Adipocyte (in vitro differentiated cells): ENCODE measurements at regions not wholly inside any gene's neighbourhood (a gene's known extent, or its start where the extent isn't known, plus 50 kb on each side); places are given as distances from the start of the nearest gene placed in this dataset.
A peak's percentile ranks its signal among the peaks of the same experiment; 100 is the strongest.
"Not testable (repeated sequence)": the region's sequence is repeated elsewhere in the genome, so short reads cannot be mapped to it uniquely, and the experiment has no call there.

Source experiments
- DNase-seq: peaks from one replicate; pipeline ENCODE4 v3.0.0-alpha.2; 2015; ENCODE audit warnings: low read depth
- H3K27me3 ChIP-seq: replicated peaks from 2 replicates; pipeline ENCODE4 v1.7.0; 2013; ENCODE audit warnings: mild to moderate bottlenecking, low read length, moderate library complexity; ENCODE audit not compliant: control insufficient read depth, insufficient read depth
- H3K36me3 ChIP-seq: 2 replicates; pipeline ENCODE4 v1.7.0; 2013; ENCODE audit warnings: low read length, mild to moderate bottlenecking, moderate library complexity; ENCODE audit not compliant: control insufficient read depth, insufficient read depth, severe bottlenecking
- H3K4me1 ChIP-seq: 2 replicates; pipeline ENCODE4 v1.7.0; 2013; ENCODE audit warnings: mild to moderate bottlenecking, low read length, moderate library complexity; ENCODE audit not compliant: control insufficient read depth, insufficient read depth
- H3K4me3 ChIP-seq: 2 replicates; pipeline ENCODE4 v1.7.0; 2013; ENCODE audit warnings: mild to moderate bottlenecking, low read length, moderate library complexity
- H3K9ac ChIP-seq: 2 replicates; pipeline ENCODE4 v1.7.0; 2013; ENCODE audit warnings: mild to moderate bottlenecking, low read length, moderate library complexity
- H3K9me3 ChIP-seq: 2 replicates; pipeline ENCODE4 v1.7.0; 2013; ENCODE audit warnings: mild to moderate bottlenecking, low read length, moderate library complexity; ENCODE audit not compliant: control insufficient read depth

DNA sequence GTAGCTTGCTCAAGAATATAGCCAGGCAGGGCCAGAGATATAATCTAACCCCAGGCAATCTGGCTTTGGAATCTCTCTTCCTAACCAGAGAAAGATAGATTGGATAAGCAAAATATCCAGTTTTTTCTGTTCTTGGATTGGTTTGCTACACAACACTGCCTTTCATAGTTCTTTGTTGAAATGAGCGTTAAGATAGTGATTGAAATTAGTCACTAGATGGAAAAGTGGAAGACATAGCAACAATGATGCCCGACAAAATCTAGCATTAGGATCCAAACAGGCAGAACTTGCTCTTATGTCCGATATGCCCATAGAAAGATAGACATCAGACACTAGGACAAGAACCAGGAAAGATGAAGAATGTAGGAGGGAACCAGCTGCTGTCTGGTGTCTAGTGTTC lies 77.3 kb upstream of the COL8A1 start:
- Histone ChIP-seq H3K27me3 (no peaks in the 10 kb centered on the region), H3K9me3 (peaks cover 3% of the 10 kb centered on the region), H3K9ac (no peak overlapping the region), H3K4me1 (peaks cover 14% of the 10 kb centered on the region), H3K36me3 (no peaks in the 10 kb centered on the region), H3K4me3 (no peak overlapping the region)
- DNase-seq: no peak

- H3K9me3 ChIP-seq: no peaks in the 10 kb centered on the region
- H3K9ac ChIP-seq: no peak overlapping the region
- peaks cover 18% of the 10 kb centered on the region for H3K4me1 ChIP-seq
- H3K27me3 ChIP-seq: no peaks in the 10 kb centered on the region
- H3K4me3 ChIP-seq: no peak overlapping the region
- DNase-seq: peak; percentile 74
- no peaks in the 10 kb centered on the region for H3K36me3 ChIP-seq
Observed at GRCh38 chr3:99559196-99559595, 79.2 kb upstream of the COL8A1 start.

DNA sequence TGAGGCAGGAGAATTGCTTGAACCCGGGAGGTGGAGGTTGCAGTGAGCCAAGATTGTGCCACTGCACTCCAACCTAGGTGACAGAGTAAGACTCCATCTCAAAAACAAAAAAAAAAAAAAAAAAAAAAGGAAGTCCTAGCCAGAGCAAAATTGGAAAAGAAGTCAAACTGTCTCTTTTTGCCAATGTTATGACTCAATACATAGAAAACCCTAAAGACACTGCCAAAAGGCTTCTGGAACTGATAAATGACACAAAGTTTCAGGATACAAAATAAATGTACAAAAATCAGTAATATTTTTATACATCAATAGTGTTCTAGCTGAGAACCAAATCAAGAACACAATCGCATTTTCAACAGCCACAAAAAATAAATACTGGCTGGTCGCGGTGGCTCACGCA lies 82.5 kb upstream of the COL8A1 start:
- H3K9me3 ChIP-seq, DNase-seq, H3K9ac ChIP-seq, H3K27me3 ChIP-seq, H3K4me3 ChIP-seq, H3K36me3 ChIP-seq: not testable (repeated sequence)
- H3K4me1 ChIP-seq: peaks cover 10% of the 10 kb centered on the region

DNA sequence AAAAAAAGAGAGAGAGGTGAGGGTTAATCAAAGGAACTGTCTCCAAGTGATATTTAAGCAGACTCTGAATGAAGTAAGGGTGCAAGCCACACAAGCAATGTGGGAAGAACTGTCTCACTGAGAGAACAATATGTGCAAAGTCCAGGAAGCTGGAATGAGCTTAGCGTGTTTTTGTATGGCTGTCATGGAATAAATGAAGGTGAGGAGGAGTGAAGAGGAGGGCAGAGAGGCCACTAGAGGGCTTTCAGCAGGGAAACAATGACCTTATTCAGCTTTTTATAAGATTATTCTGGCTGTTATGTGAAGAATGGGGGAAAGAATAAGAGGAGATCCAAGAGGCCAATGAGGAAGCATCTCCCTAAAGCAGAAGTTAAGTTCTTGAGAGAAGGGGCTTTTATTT lies 86.9 kb upstream of the COL8A1 start:
- Histone ChIP-seq H3K9ac (no peak overlapping the region), H3K4me3 (no peak overlapping the region), H3K9me3 (peaks cover 3% of the 10 kb centered on the region), H3K4me1 (peaks cover 44% of the 10 kb centered on the region), H3K36me3 (no peaks in the 10 kb centered on the region), H3K27me3 (no peaks in the 10 kb centered on the region)
- no peak for DNase-seq

DNA sequence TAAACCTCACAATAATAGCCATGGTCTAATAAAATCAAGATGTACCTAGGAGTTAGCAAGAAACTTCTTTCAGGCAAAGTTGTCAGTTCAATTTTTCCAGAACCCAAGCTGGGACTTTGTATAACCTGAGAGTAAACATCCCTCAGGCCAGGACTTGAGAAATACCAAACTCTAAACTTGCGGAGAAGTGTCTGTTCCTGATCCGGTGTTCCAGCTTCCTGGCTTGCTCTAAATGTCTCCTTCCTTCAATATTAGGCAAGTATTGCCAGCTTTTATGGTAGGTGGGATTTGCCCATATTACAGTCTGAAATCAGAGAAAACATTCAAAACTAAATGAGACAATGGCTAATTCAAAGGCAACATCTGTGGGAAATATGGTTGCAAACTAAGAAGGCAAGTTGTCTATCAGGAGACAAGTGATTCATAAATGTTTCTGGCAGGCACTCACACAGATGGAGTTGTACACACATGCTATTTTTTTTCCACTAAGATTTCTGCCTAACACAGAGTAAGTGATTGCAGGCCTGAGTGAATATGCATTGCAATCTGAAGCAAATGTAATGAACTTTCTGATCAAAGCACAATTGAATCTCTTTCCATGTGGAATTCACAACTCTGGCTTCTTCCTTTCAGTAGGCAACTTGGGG lies 88.3 kb upstream of the COL8A1 start:
- Histone ChIP-seq H3K9ac (no peak overlapping the region), H3K9me3 (peaks cover 3% of the 10 kb centered on the region), H3K4me1 (peaks cover 52% of the 10 kb centered on the region), H3K27me3 (no peaks in the 10 kb centered on the region), H3K36me3 (no peaks in the 10 kb centered on the region), H3K4me3 (no peak overlapping the region)
- DNase-seq: peak; percentile 56

- Histone ChIP-seq H3K36me3 (no peaks in the 10 kb centered on the region), H3K9me3 (peaks cover 3% of the 10 kb centered on the region), H3K4me1 (peaks cover 57% of the 10 kb centered on the region), H3K9ac (no peak overlapping the region), H3K27me3 (no peaks in the 10 kb centered on the region), H3K4me3 (no peak overlapping the region)
- DNase-seq: no peak
Observed at GRCh38 chr3:99549220-99549619, 89.2 kb upstream of the COL8A1 start.

- Histone ChIP-seq H3K4me1 (peaks cover 61% of the 10 kb centered on the region), H3K27me3 (no peaks in the 10 kb centered on the region), H3K9ac (no peak overlapping the region), H3K36me3 (no peaks in the 10 kb centered on the region), H3K4me3 (no peak overlapping the region), H3K9me3 (peaks cover 3% of the 10 kb centered on the region)
- DNase-seq: no peak
Observed at GRCh38 chr3:99548674-99549073, 89.7 kb upstream of the COL8A1 start.

DNA sequence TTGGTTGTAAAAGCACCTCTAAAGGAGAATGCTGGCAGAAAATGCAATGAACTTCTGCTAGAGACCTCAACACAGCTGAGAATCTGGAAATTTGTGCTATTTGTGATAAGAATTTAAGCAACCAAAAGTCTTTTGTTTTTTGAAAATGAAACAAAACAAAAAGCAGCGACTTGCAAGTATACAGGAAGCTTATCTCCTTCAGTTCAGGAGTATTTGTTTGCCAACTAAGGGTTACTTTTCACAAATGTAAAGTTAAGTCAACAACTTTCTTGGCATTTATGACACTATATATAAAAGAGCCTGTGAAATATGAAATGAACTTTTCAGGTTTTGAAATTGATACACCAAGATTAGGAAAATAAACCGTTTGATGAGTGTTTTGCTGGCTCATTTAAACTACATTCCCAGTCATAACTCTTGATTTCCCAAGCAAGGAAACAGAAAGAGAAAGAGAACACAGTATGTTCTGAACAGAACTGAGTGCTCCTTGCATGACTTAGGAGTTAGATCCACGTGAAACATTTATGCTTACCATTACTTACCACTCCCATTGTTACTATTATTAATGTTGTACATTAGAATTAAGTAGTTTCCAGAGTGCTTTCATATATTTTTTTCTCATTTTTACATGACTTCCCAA lies 92.3 kb upstream of the COL8A1 start:
- Histone ChIP-seq H3K9me3 (no peaks in the 10 kb centered on the region), H3K27me3 (no peaks in the 10 kb centered on the region), H3K9ac (peak overlapping the region; percentile 79), H3K4me3 (peak overlapping the region; percentile 66), H3K36me3 (no peaks in the 10 kb centered on the region), H3K4me1 (peaks cover 69% of the 10 kb centered on the region)
- peak; percentile 59 for DNase-seq

GRCh38 chr3:99544786-99545281 lies 93.6 kb upstream of the COL8A1 start:
- peaks cover 61% of the 10 kb centered on the region for H3K4me1 ChIP-seq
- H3K27me3 ChIP-seq: no peaks in the 10 kb centered on the region
- peak overlapping the region; percentile 66 for H3K4me3 ChIP-seq
- peak; percentile 72 for DNase-seq
- peak overlapping the region; percentile 79 for H3K9ac ChIP-seq
- H3K36me3 ChIP-seq: no peaks in the 10 kb centered on the region
- no peaks in the 10 kb centered on the region for H3K9me3 ChIP-seq

DNA sequence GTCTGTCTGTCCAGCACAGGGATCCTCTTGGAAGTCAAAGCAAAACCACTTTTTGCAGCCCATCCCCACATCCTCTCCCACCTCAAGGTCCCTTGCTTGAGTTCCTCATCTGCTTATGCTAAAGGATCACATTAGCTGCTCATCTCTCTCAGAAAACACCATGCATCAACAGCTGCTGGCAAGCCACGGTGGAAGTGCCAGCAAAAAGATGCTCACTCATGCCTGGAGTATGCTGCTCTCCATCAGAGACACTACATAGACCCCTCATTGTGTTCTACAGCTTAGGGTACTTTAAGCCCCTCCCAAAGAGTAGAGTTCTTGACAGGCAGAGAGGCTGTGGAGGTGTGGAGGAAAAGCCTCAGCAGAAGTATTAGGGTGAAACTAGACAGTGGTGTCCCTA lies 94.6 kb upstream of the COL8A1 start:
- Histone ChIP-seq H3K27me3 (no peaks in the 10 kb centered on the region), H3K4me3 (no peak overlapping the region), H3K36me3 (no peaks in the 10 kb centered on the region), H3K9ac (no peak overlapping the region), H3K9me3 (no peaks in the 10 kb centered on the region), H3K4me1 (peaks cover 50% of the 10 kb centered on the region)
- DNase-seq: no peak

DNA sequence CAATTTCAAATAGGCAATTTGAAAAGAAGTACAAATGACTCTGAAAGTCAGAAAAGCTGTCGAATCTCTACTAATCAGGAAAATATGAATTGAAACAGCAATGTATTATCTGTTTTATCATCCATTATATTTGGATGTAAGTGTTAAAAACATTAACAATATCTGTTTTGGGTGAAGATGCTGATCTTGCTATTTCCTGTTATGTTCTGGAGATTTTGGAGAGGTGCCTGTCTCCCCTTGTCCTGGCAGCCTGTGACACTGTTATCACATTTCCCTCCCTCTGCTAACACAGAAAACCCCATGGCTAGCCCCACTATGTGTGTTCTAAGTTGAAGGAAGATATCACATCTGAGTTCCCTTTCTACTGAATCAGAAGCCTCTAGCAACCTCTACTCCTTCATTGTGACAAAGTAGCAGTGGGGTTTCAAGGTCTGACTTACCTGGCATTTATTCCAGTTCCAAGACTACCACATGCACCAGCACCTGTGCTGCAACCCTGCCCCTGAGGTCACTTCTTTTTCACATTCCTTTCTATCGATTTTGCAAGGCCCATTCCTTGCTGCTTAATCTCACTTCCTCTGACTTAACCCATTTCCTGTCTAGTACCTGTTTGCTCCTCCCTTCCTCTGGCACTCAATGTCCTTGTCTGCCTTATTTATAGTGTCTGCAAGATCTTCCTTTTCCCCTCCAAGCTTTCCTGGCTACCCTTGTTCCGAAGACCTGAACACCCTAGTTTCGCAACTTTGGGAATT lies 95.5 kb upstream of the COL8A1 start:
- no peak for DNase-seq
- Histone ChIP-seq H3K4me3 (no peak overlapping the region), H3K4me1 (peaks cover 42% of the 10 kb centered on the region), H3K36me3 (no peaks in the 10 kb centered on the region), H3K27me3 (no peaks in the 10 kb centered on the region), H3K9me3 (no peaks in the 10 kb centered on the region), H3K9ac (no peak overlapping the region)
